NT2/D1 (cell line): ENCODE measurements at regions not wholly inside any gene's neighbourhood (a gene's known extent, or its start where the extent isn't known, plus 50 kb on each side); places are given as distances from the start of the nearest gene placed in this dataset.

Source experiments
- SUZ12 ChIP-seq: IDR thresholded peaks from 2 replicates; pipeline ENCODE4 v1.6.1; 2011; ENCODE audit not compliant: insufficient read length, insufficient read depth; ENCODE audit errors: extremely low read depth
- YY1 ChIP-seq: IDR thresholded peaks from 2 replicates; pipeline ENCODE4 v1.6.1; 2011; ENCODE audit not compliant: insufficient read length, insufficient read depth
- ZNF274 ChIP-seq: IDR thresholded peaks from 2 replicates; pipeline ENCODE4 v1.6.1; 2011; ENCODE audit warnings: mild to moderate bottlenecking, low read depth, low read length

GRCh38 chr1:57572016-57572415 is 148.2 kb upstream of the DAB1 start:
- TF ChIP-seq SUZ12: no peak
- no peak for TF ChIP-seq YY1
- TF ChIP-seq ZNF274: no peak
